ENCODE measurements at regions not wholly inside any gene's neighbourhood (a gene's known extent, or its start where the extent isn't known, plus 50 kb on each side); places are given as distances from the start of the nearest gene placed in this dataset.
A peak's percentile ranks its signal among the peaks of the same experiment; 100 is the strongest.
"Not testable (repeated sequence)": the region's sequence is repeated elsewhere in the genome, so short reads cannot be mapped to it uniquely, and the experiment has no call there.

GRCh38 chr4:72205298-72205697 lies 173.5 kb downstream of the NPFFR2 start:
- no peak overlapping the region for H3K27ac Mint-ChIP-seq
- H3K36me3 Mint-ChIP-seq: no peaks in the 10 kb centered on the region
- no peaks in the 10 kb centered on the region for H3K4me1 Mint-ChIP-seq
- H3K4me3 Mint-ChIP-seq: no peak overlapping the region
- no peaks in the 10 kb centered on the region for H3K27me3 Mint-ChIP-seq
- peaks cover 0 to 3% (median 0%) of the 10 kb centered on the region in 3 donors for H3K9me3 Mint-ChIP-seq

GRCh38 chr4:72205831-72206230 lies 174.0 kb downstream of the NPFFR2 start:
- H3K27me3 Mint-ChIP-seq: no peaks in the 10 kb centered on the region
- H3K4me1 Mint-ChIP-seq: no peaks in the 10 kb centered on the region
- peaks cover 0 to 3% (median 0%) of the 10 kb centered on the region in 3 donors for H3K9me3 Mint-ChIP-seq
- no peak overlapping the region for H3K27ac Mint-ChIP-seq
- no peak overlapping the region for H3K4me3 Mint-ChIP-seq
- H3K36me3 Mint-ChIP-seq: no peaks in the 10 kb centered on the region

GRCh38 chr4:72207196-72207595 lies 175.4 kb downstream of the NPFFR2 start:
- peaks cover 0 to 3% (median 0%) of the 10 kb centered on the region in 3 donors for H3K9me3 Mint-ChIP-seq

GRCh38 chr4:72208421-72209075 lies 176.7 kb downstream of the NPFFR2 start:
- Mint-ChIP-seq H3K4me3 (no peak overlapping the region), H3K27ac (no peak overlapping the region), H3K36me3 (no peaks in the 10 kb centered on the region), H3K4me1 (no peaks in the 10 kb centered on the region), H3K27me3 (no peaks in the 10 kb centered on the region), H3K9me3 (peaks cover 0 to 3% (median 0%) of the 10 kb centered on the region in 3 donors)

More at GRCh38 chr4:72207196-72207595, 175.4 kb downstream of the NPFFR2 start:
- H3K36me3 Mint-ChIP-seq: no peaks in the 10 kb centered on the region
- no peak overlapping the region for H3K27ac Mint-ChIP-seq
- no peaks in the 10 kb centered on the region for H3K4me1 Mint-ChIP-seq
- no peaks in the 10 kb centered on the region for H3K27me3 Mint-ChIP-seq
- no peak overlapping the region for H3K4me3 Mint-ChIP-seq

GRCh38 chr4:72209600-72209999 lies 177.8 kb downstream of the NPFFR2 start:
- peaks cover 0 to 4% (median 0%) of the 10 kb centered on the region in 3 donors for H3K9me3 Mint-ChIP-seq
- H3K36me3 Mint-ChIP-seq: no peaks in the 10 kb centered on the region
- no peak overlapping the region for H3K4me3 Mint-ChIP-seq
- H3K27ac Mint-ChIP-seq: peak overlapping the region in 1 of 3 donors; percentile 26
- no peaks in the 10 kb centered on the region for H3K27me3 Mint-ChIP-seq
- no peaks in the 10 kb centered on the region for H3K4me1 Mint-ChIP-seq

- H3K27me3 Mint-ChIP-seq, H3K36me3 Mint-ChIP-seq, H3K9me3 Mint-ChIP-seq, H3K4me1 Mint-ChIP-seq, H3K27ac Mint-ChIP-seq, H3K4me3 Mint-ChIP-seq: not testable (repeated sequence)
Measured at GRCh38 chr4:72213763-72214162, 182.0 kb downstream of the NPFFR2 start.

- Mint-ChIP-seq H3K27ac (no peak overlapping the region), H3K27me3 (no peaks in the 10 kb centered on the region), H3K36me3 (no peaks in the 10 kb centered on the region), H3K4me3 (no peak overlapping the region), H3K9me3 (peaks cover 0 to 6% (median 2%) of the 10 kb centered on the region in 3 donors), H3K4me1 (no peaks in the 10 kb centered on the region)
Measured at GRCh38 chr4:72215198-72215597, 183.4 kb downstream of the NPFFR2 start.

GRCh38 chr4:72216539-72217277 lies 184.9 kb downstream of the NPFFR2 start:
- no peak overlapping the region for H3K4me3 Mint-ChIP-seq
- H3K4me1 Mint-ChIP-seq: no peaks in the 10 kb centered on the region
- no peak overlapping the region for H3K27ac Mint-ChIP-seq
- no peaks in the 10 kb centered on the region for H3K27me3 Mint-ChIP-seq
- H3K36me3 Mint-ChIP-seq: no peaks in the 10 kb centered on the region
- peaks cover 0 to 6% (median 2%) of the 10 kb centered on the region in 3 donors for H3K9me3 Mint-ChIP-seq

- no peaks in the 10 kb centered on the region for H3K36me3 Mint-ChIP-seq
- no peaks in the 10 kb centered on the region for H3K4me1 Mint-ChIP-seq
- peaks cover 2 to 4% (median 3%) of the 10 kb centered on the region in 3 donors for H3K9me3 Mint-ChIP-seq
- H3K27ac Mint-ChIP-seq: no peak overlapping the region
- no peak overlapping the region for H3K4me3 Mint-ChIP-seq
- H3K27me3 Mint-ChIP-seq: no peaks in the 10 kb centered on the region
Measured at GRCh38 chr4:72218953-72219352, 187.2 kb downstream of the NPFFR2 start.
